ENCODE measurements at regions not wholly inside any gene's neighbourhood (a gene's known extent, or its start where the extent isn't known, plus 50 kb on each side); places are given as distances from the start of the nearest gene placed in this dataset.

DNA sequence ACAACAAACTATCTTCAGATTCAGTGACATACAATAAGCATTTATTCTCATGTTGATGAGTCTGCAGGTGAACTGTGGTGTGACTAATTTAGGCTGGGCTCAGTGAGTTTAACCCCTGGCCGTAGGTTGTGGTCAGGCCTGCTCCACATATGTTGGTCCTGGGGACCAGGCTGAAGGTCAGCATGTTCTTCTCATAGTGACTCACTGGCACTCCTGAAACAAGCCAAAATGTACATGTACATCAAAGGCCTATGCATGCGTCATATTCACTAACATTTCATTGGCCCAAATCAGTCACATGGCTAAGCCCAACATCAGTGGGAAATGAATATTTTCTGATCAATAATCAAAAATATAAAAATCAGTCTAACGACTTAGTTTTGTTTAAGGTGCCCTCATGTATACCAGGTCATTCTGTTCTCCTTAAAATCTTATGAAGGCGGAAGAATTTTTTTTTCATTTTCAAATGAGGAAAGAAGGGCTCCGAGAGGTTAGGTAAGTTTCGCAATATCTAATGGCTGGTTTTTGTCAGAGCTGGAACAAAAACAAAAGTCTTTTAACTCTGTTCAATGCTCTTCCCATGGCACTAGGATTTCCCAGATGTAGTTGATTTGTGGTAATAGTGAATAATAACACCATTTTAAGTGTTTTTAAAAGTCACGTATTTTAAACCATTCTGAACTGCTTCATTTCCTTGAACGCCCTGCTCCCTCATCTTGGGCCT lies 148.5 kb downstream of the MFSD1 start:
- TF ChIP-seq, protein P1, sequence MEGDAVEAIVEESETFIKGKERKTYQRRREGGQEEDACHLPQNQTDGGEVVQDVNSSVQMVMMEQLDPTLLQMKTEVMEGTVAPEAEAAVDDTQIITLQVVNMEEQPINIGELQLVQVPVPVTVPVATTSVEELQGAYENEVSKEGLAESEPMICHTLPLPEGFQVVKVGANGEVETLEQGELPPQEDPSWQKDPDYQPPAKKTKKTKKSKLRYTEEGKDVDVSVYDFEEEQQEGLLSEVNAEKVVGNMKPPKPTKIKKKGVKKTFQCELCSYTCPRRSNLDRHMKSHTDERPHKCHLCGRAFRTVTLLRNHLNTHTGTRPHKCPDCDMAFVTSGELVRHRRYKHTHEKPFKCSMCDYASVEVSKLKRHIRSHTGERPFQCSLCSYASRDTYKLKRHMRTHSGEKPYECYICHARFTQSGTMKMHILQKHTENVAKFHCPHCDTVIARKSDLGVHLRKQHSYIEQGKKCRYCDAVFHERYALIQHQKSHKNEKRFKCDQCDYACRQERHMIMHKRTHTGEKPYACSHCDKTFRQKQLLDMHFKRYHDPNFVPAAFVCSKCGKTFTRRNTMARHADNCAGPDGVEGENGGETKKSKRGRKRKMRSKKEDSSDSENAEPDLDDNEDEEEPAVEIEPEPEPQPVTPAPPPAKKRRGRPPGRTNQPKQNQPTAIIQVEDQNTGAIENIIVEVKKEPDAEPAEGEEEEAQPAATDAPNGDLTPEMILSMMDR (conservative IDR thresholded peaks at IDR 0.05 in 1 of 2, IDR thresholded peaks at IDR 0.05 in 1 of 2; ENCODE audit: low read depth in 1 of 2, low read length in 2 of 2): no peak
- TF ChIP-seq EZH2 (IDR thresholded peaks at IDR 0.05; ENCODE audit: low read length, missing control alignments): no peak
